Transverse colon (tissue), 4 donors: ENCODE measurements at regions not wholly inside any gene's neighbourhood (a gene's known extent, or its start where the extent isn't known, plus 50 kb on each side); places are given as distances from the start of the nearest gene placed in this dataset.
"Not testable (repeated sequence)": the region's sequence is repeated elsewhere in the genome, so short reads cannot be mapped to it uniquely, and the experiment has no call there.

Experiments used
- EP300 ChIP-seq: sonication (generic); formaldehyde crosslinking; IDR thresholded peaks from one replicate; pipeline ENCODE4 v1.6.1; 2017; ENCODE audit warnings: antibody characterized with exemption, low read depth
- POLR2A ChIP-seq: fragments of 450-650 bp; IDR thresholded peaks from one replicate; pipeline ENCODE4 v1.6.1; 2016; ENCODE audit warnings: antibody characterized with exemption, mild to moderate bottlenecking, moderate library complexity
- POLR2AphosphoS5 ChIP-seq, 3 donors: sonication (generic); formaldehyde crosslinking; IDR thresholded peaks; one replicate each; pipeline ENCODE4 v1.6.1; 2016; ENCODE audit warnings: antibody characterized with exemption in 3 of 3
- TF ChIP-seq, protein P1 (sequence below), 5 experiments: fragments of 200-600 bp in 3 of 5; fragments of 450-650 bp in 2 of 5; sonication (generic) in 3 of 5; IDR thresholded peaks; 1 replicate in 2 of 5; 2 replicates in 3 of 5; pipeline ENCODE4 v1.5.1; 2016 to 2017; ENCODE audit warnings: antibody characterized with exemption in 5 of 5, inconsistent platforms in 3 of 5, mild to moderate bottlenecking in 2 of 5, moderate library complexity in 1 of 5

DNA sequence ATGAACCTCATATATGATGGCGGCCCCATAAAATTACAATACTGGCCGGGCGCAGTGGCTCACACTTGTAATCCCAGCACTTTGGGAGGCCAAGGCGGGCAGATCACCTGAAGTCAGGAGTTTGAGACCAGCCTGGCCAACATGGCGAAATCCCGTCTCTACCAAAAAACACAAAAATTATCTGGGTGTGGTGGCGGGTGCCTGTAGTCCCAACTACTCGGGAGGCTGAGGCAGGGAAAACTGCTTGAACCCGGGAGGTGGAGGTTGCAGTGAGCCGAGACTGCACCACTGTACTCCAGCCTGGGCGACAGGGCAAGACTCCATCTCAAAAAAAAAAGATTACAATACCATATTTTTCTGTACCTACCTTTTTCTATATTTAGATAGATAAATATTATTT lies 1345.5 kb downstream of the BRD1 start:
- TF ChIP-seq, protein P1, sequence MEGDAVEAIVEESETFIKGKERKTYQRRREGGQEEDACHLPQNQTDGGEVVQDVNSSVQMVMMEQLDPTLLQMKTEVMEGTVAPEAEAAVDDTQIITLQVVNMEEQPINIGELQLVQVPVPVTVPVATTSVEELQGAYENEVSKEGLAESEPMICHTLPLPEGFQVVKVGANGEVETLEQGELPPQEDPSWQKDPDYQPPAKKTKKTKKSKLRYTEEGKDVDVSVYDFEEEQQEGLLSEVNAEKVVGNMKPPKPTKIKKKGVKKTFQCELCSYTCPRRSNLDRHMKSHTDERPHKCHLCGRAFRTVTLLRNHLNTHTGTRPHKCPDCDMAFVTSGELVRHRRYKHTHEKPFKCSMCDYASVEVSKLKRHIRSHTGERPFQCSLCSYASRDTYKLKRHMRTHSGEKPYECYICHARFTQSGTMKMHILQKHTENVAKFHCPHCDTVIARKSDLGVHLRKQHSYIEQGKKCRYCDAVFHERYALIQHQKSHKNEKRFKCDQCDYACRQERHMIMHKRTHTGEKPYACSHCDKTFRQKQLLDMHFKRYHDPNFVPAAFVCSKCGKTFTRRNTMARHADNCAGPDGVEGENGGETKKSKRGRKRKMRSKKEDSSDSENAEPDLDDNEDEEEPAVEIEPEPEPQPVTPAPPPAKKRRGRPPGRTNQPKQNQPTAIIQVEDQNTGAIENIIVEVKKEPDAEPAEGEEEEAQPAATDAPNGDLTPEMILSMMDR (IDR thresholded peaks at IDR 0.05): not testable (repeated sequence)
- not testable (repeated sequence) for TF ChIP-seq POLR2A; POLR2AphosphoS5 (IDR thresholded peaks at IDR 0.05); EP300
